Liver (tissue), 8 donors: ENCODE measurements at regions not wholly inside any gene's neighbourhood (a gene's known extent, or its start where the extent isn't known, plus 50 kb on each side); places are given as distances from the start of the nearest gene placed in this dataset.

Source experiments
- DNase-seq: peaks from one replicate; pipeline ENCODE4 v3.0.0-alpha.2; 2017; ENCODE audit warnings: low spot score
- H3K27ac ChIP-seq, 2 donors: one replicate each; pipeline ENCODE4 v1.7.0; 2013; ENCODE audit warnings: inconsistent platforms in 2 of 2, low read length in 2 of 2, control low read depth in 1 of 2, low read depth in 1 of 2, mild to moderate bottlenecking in 1 of 2
- H3K27me3 ChIP-seq, 4 donors: one replicate each; pipeline versions ENCODE4 v1.6.1 to v1.7.0; 2013; ENCODE audit warnings: low read length in 3 of 4, inconsistent platforms in 1 of 4, mild to moderate bottlenecking in 1 of 4, moderate library complexity in 1 of 4; ENCODE audit not compliant: control insufficient read depth in 4 of 4, insufficient read depth in 4 of 4
- H3K36me3 ChIP-seq, 4 donors: one replicate each; pipeline versions ENCODE4 v1.6.1 to v1.7.0; 2013; ENCODE audit warnings: low read length in 3 of 4, mild to moderate bottlenecking in 3 of 4, low read depth in 1 of 4, moderate library complexity in 1 of 4; ENCODE audit not compliant: control insufficient read depth in 4 of 4, insufficient read depth in 3 of 4
- H3K4me1 ChIP-seq, 4 donors: one replicate each; pipeline versions ENCODE4 v1.6.1 to v1.7.0; 2013; ENCODE audit warnings: low read length in 3 of 4, mild to moderate bottlenecking in 3 of 4, moderate library complexity in 1 of 4; ENCODE audit not compliant: control insufficient read depth in 4 of 4, insufficient read depth in 4 of 4
- H3K4me3 ChIP-seq, 3 donors: one replicate each; pipeline versions ENCODE4 v1.6.1 to v1.7.0; 2013; ENCODE audit warnings: low read length in 3 of 3, control low read depth in 1 of 3, low read depth in 1 of 3, mild to moderate bottlenecking in 1 of 3
- H3K9ac ChIP-seq, 2 donors: one replicate each; pipeline ENCODE4 v1.7.0; 2013; ENCODE audit warnings: low read length in 2 of 2, mild to moderate bottlenecking in 2 of 2, moderate library complexity in 2 of 2, control low read depth in 1 of 2, low read depth in 1 of 2
- H3K9me3 ChIP-seq, 4 donors: one replicate each; pipeline versions ENCODE4 v1.6.1 to v1.7.0; 2013; ENCODE audit warnings: low read length in 3 of 4; ENCODE audit not compliant: control insufficient read depth in 4 of 4
- EGR1 ChIP-seq, 2 donors: IDR thresholded peaks; 2 replicates each; pipeline ENCODE4 v1.6.1; 2016 to 2018; ENCODE audit warnings: antibody characterized with exemption in 2 of 2, low read depth in 2 of 2
- FOXA1 ChIP-seq: IDR thresholded peaks from 2 replicates; pipeline ENCODE4 v1.6.1; 2016; ENCODE audit warnings: antibody characterized with exemption
- FOXA2 ChIP-seq: IDR thresholded peaks from 2 replicates; pipeline ENCODE4 v1.6.1; 2016; ENCODE audit warnings: antibody characterized with exemption
- GABPA ChIP-seq, 2 donors: IDR thresholded peaks in 1 of 2; conservative IDR thresholded peaks in 1 of 2; 2 replicates each; pipeline ENCODE4 v1.6.1; 2016; ENCODE audit warnings: antibody characterized with exemption in 2 of 2, mild to moderate bottlenecking in 1 of 2, moderate library complexity in 1 of 2
- HNF4A ChIP-seq, 2 donors: conservative IDR thresholded peaks; 2 replicates each; pipeline ENCODE4 v1.6.1; 2016; ENCODE audit warnings: antibody characterized with exemption in 2 of 2, mild to moderate bottlenecking in 2 of 2
- JUND ChIP-seq, 2 donors: IDR thresholded peaks; 2 replicates each; pipeline ENCODE4 v1.6.1; 2016; ENCODE audit warnings: antibody characterized with exemption in 2 of 2
- NR2F2 ChIP-seq: IDR thresholded peaks from 2 replicates; pipeline ENCODE4 v1.6.1; 2016; ENCODE audit warnings: antibody characterized with exemption
- RAD21 ChIP-seq, 2 donors: IDR thresholded peaks; 2 replicates each; pipeline ENCODE4 v1.6.1; 2016; ENCODE audit warnings: antibody characterized with exemption in 2 of 2, mild to moderate bottlenecking in 2 of 2
- RXRA ChIP-seq, 2 donors: IDR thresholded peaks; 2 replicates each; pipeline ENCODE4 v1.6.1; 2017 to 2018; ENCODE audit warnings: antibody characterized with exemption in 2 of 2, mild to moderate bottlenecking in 1 of 2
- SP1 ChIP-seq: IDR thresholded peaks from 2 replicates; pipeline ENCODE4 v1.6.1; 2018; ENCODE audit warnings: antibody characterized with exemption, mild to moderate bottlenecking
- TAF1 ChIP-seq: conservative IDR thresholded peaks from 2 replicates; pipeline ENCODE4 v1.6.1; 2016; ENCODE audit warnings: antibody characterized with exemption, mild to moderate bottlenecking
- YY1 ChIP-seq: IDR thresholded peaks from 2 replicates; pipeline ENCODE4 v1.6.1; 2016; ENCODE audit warnings: antibody characterized with exemption, mild to moderate bottlenecking
- WGBS: extraction: QIAGEN DNeasy Blood & Tissue Kit; methylation state at CpG from one replicate; pipeline ENCODE4 v1.1.7; 2013; 5-methylcytosine and 5-hydroxymethylcytosine counted together
- TF ChIP-seq, protein P1 (sequence below): IDR thresholded peaks from 2 replicates; pipeline ENCODE4 v1.6.1; 2016; ENCODE audit warnings: antibody characterized with exemption
- TF ChIP-seq, protein P2 (sequence below): IDR thresholded peaks from 2 replicates; pipeline ENCODE4 v1.6.1; 2016; ENCODE audit warnings: antibody characterized with exemption
- TF ChIP-seq, protein P3 (sequence below): IDR thresholded peaks from 2 replicates; pipeline ENCODE4 v1.6.1; 2016; ENCODE audit warnings: antibody characterized with exemption
- TF ChIP-seq, protein P4 (sequence below): fragments of 150-350 bp; IDR thresholded peaks from 2 replicates; pipeline ENCODE4 v1.5.1; 2017; ENCODE audit warnings: improper control_type of control experiment, low read depth, low read length; ENCODE audit not compliant: missing input control
- TF ChIP-seq, protein P5 (sequence below): IDR thresholded peaks from 2 replicates; pipeline ENCODE4 v1.6.1; 2016; ENCODE audit warnings: antibody characterized with exemption, mild to moderate bottlenecking
- donor health status: healthy.
- donor health status: healthy.
- donor health status: healthy.
- donor health status: healthy.
- donor health status: healthy.

DNA sequence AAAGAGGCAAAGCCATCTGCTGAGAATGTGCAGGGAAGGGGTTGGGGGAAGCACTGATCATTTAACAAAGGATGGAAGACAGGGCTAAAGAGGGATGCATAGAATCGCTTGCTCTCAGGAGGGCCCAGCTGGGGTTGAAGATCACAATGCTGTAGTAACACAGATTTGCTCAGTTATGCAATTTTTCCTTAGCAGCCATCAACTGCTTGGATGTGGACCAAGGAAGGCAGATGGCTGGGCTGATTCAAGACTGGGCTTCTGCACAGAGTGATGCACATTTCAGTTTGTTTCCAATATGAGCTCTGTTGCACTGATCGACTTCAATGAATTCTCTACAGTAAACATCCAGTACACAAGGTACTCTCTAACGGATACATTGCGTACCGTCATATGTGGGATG is 127.8 kb upstream of the TBL1X start:
- Histone ChIP-seq H3K9ac (no peak overlapping the region), H3K27ac (no peak overlapping the region)
- TF ChIP-seq HNF4A (conservative IDR thresholded peaks at IDR 0.05) (peak; percentile 18 to 24), JUND (IDR thresholded peaks at IDR 0.05) (no peak)

DNA sequence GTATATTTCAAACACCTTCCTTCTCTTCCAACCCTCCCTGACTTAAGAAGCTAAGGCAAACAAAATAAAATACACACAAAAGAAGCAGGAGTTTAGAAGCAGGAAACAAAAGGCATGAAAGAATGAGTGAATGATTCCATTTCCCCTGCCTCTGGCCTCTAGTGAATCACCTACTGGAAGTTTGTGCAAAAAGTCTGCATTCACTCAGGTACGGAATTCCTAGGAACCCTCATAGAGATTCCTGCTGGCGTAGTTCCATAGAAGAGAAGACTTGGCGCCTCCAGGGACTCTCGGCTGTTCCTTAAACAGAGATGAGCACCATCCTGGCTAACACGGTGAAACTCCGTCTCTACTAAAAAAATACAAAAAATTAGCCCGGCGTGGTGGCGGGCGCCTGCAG is 125.9 kb upstream of the TBL1X start:
- 99% methylated on average over 10 of the region's 10 CpGs for WGBS
- Histone ChIP-seq H3K9me3 (no peaks in the 10 kb centered on the region), H3K27me3 (no peaks in the 10 kb centered on the region), H3K36me3 (no peaks in the 10 kb centered on the region), H3K4me1 (peaks cover 0 to 34% (median 19%) of the 10 kb centered on the region in 4 donors), H3K27ac (no peak overlapping the region), H3K4me3 (no peak overlapping the region), H3K9ac (no peak overlapping the region)
- DNase-seq: no peak
- TF ChIP-seq RAD21 (IDR thresholded peaks at IDR 0.05): no peak
- no peak for TF ChIP-seq RXRA (IDR thresholded peaks at IDR 0.05)
- no peak for TF ChIP-seq TAF1
- no peak for TF ChIP-seq GABPA (IDR thresholded peaks at IDR 0.05 in 1 of 2, conservative IDR thresholded peaks at IDR 0.05 in 1 of 2)
- TF ChIP-seq EGR1 (IDR thresholded peaks at IDR 0.05; ENCODE audit: low read depth in 2 of 2): no peak
- TF ChIP-seq, protein P1, sequence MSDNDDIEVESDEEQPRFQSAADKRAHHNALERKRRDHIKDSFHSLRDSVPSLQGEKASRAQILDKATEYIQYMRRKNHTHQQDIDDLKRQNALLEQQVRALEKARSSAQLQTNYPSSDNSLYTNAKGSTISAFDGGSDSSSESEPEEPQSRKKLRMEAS: no peak
- no peak for TF ChIP-seq FOXA2
- no peak for TF ChIP-seq SP1
- TF ChIP-seq FOXA1: no peak
- TF ChIP-seq, protein P2, sequence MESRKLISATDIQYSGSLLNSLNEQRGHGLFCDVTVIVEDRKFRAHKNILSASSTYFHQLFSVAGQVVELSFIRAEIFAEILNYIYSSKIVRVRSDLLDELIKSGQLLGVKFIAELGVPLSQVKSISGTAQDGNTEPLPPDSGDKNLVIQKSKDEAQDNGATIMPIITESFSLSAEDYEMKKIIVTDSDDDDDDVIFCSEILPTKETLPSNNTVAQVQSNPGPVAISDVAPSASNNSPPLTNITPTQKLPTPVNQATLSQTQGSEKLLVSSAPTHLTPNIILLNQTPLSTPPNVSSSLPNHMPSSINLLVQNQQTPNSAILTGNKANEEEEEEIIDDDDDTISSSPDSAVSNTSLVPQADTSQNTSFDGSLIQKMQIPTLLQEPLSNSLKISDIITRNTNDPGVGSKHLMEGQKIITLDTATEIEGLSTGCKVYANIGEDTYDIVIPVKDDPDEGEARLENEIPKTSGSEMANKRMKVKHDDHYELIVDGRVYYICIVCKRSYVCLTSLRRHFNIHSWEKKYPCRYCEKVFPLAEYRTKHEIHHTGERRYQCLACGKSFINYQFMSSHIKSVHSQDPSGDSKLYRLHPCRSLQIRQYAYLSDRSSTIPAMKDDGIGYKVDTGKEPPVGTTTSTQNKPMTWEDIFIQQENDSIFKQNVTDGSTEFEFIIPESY: no peak
- TF ChIP-seq, protein P3, sequence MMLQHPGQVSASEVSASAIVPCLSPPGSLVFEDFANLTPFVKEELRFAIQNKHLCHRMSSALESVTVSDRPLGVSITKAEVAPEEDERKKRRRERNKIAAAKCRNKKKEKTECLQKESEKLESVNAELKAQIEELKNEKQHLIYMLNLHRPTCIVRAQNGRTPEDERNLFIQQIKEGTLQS: no peak
- no peak for TF ChIP-seq HNF4A (conservative IDR thresholded peaks at IDR 0.05)
- TF ChIP-seq, protein P4, sequence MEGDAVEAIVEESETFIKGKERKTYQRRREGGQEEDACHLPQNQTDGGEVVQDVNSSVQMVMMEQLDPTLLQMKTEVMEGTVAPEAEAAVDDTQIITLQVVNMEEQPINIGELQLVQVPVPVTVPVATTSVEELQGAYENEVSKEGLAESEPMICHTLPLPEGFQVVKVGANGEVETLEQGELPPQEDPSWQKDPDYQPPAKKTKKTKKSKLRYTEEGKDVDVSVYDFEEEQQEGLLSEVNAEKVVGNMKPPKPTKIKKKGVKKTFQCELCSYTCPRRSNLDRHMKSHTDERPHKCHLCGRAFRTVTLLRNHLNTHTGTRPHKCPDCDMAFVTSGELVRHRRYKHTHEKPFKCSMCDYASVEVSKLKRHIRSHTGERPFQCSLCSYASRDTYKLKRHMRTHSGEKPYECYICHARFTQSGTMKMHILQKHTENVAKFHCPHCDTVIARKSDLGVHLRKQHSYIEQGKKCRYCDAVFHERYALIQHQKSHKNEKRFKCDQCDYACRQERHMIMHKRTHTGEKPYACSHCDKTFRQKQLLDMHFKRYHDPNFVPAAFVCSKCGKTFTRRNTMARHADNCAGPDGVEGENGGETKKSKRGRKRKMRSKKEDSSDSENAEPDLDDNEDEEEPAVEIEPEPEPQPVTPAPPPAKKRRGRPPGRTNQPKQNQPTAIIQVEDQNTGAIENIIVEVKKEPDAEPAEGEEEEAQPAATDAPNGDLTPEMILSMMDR: no peak
- no peak for TF ChIP-seq YY1
- TF ChIP-seq, protein P5, sequence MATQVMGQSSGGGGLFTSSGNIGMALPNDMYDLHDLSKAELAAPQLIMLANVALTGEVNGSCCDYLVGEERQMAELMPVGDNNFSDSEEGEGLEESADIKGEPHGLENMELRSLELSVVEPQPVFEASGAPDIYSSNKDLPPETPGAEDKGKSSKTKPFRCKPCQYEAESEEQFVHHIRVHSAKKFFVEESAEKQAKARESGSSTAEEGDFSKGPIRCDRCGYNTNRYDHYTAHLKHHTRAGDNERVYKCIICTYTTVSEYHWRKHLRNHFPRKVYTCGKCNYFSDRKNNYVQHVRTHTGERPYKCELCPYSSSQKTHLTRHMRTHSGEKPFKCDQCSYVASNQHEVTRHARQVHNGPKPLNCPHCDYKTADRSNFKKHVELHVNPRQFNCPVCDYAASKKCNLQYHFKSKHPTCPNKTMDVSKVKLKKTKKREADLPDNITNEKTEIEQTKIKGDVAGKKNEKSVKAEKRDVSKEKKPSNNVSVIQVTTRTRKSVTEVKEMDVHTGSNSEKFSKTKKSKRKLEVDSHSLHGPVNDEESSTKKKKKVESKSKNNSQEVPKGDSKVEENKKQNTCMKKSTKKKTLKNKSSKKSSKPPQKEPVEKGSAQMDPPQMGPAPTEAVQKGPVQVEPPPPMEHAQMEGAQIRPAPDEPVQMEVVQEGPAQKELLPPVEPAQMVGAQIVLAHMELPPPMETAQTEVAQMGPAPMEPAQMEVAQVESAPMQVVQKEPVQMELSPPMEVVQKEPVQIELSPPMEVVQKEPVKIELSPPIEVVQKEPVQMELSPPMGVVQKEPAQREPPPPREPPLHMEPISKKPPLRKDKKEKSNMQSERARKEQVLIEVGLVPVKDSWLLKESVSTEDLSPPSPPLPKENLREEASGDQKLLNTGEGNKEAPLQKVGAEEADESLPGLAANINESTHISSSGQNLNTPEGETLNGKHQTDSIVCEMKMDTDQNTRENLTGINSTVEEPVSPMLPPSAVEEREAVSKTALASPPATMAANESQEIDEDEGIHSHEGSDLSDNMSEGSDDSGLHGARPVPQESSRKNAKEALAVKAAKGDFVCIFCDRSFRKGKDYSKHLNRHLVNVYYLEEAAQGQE: no peak
- no peak for TF ChIP-seq NR2F2
- TF ChIP-seq JUND (IDR thresholded peaks at IDR 0.05): no peak

More for the DNA sequence above, 127.8 kb upstream of the TBL1X start:
- no peak overlapping the region for H3K4me3 ChIP-seq
- no peak for DNase-seq
- H3K4me1 ChIP-seq: peaks cover 0 to 30% (median 14%) of the 10 kb centered on the region in 4 donors
- no peaks in the 10 kb centered on the region for H3K36me3 ChIP-seq
- 77% methylated on average over 5 of the region's 5 CpGs for WGBS
- no peaks in the 10 kb centered on the region for H3K27me3 ChIP-seq
- no peaks in the 10 kb centered on the region for H3K9me3 ChIP-seq
